ENCODE measurements at regions not wholly inside any gene's neighbourhood (a gene's known extent, or its start where the extent isn't known, plus 50 kb on each side); places are given as distances from the start of the nearest gene placed in this dataset.

- H3K36me3 ChIP-seq (ENCODE audit: control insufficient read depth in 3 of 3, insufficient read depth in 2 of 3, low read depth in 1 of 3, low read length in 3 of 3), result no peaks in the 10 kb centered on the region
- 45 to 56% (median 55%) methylated on average over 6 of the region's 6 CpGs for WGBS, 3 donors
- no peaks in the 10 kb centered on the region for H3K27me3 ChIP-seq (ENCODE audit: control insufficient read depth in 3 of 3, insufficient read depth in 3 of 3, low read length in 3 of 3)
- no peak overlapping the region for H3K4me3 ChIP-seq (ENCODE audit: low read depth in 1 of 3, low read length in 3 of 3)
- DNase-seq (no peak), FAIRE-seq (no peak)
- H3K27ac ChIP-seq (ENCODE audit: low read depth in 1 of 3, low read length in 2 of 3), result no peak overlapping the region
- peaks cover 0 to 2% of the 10 kb centered on the region in 2 donors for H3K9me3 ChIP-seq (ENCODE audit: control insufficient read depth in 2 of 2, insufficient read depth in 1 of 2, low read depth in 1 of 2, low read length in 1 of 2)
- no peaks in the 10 kb centered on the region for H3K4me1 ChIP-seq (ENCODE audit: control insufficient read depth in 3 of 3, insufficient read depth in 2 of 3, low read depth in 1 of 3, low read length in 2 of 3)
Measured at GRCh38 chr13:66216728-66217127, 1013.4 kb downstream of the PCDH9 start.

- H3K27me3 ChIP-seq (ENCODE audit: control insufficient read depth in 3 of 3, insufficient read depth in 3 of 3, low read length in 3 of 3), result no peaks in the 10 kb centered on the region
- FAIRE-seq (no peak), DNase-seq (no peak)
Measured at GRCh38 chr13:66214467-66214866, 1015.7 kb downstream of the PCDH9 start.

GRCh38 chr13:66212511-66212910, 1017.6 kb downstream of the PCDH9 start:
- Histone ChIP-seq H3K9me3 (ENCODE audit: control insufficient read depth in 2 of 2, insufficient read depth in 1 of 2, low read depth in 1 of 2, low read length in 1 of 2) (peaks cover 0 to 2% of the 10 kb centered on the region in 2 donors), H3K4me1 (ENCODE audit: control insufficient read depth in 3 of 3, insufficient read depth in 2 of 3, low read depth in 1 of 3, low read length in 2 of 3) (no peaks in the 10 kb centered on the region), H3K27me3 (ENCODE audit: control insufficient read depth in 3 of 3, insufficient read depth in 3 of 3, low read length in 3 of 3) (no peaks in the 10 kb centered on the region), H3K27ac (ENCODE audit: low read depth in 1 of 3, low read length in 2 of 3) (no peak overlapping the region), H3K4me3 (ENCODE audit: low read depth in 1 of 3, low read length in 3 of 3) (no peak overlapping the region), H3K36me3 (ENCODE audit: control insufficient read depth in 3 of 3, insufficient read depth in 2 of 3, low read depth in 1 of 3, low read length in 3 of 3) (no peaks in the 10 kb centered on the region)
- FAIRE-seq (no peak), DNase-seq (no peak)
- 74 to 84% (median 82%) methylated on average over 1 of the region's 1 CpG for WGBS, 3 donors

More at GRCh38 chr13:66214467-66214866, 1015.7 kb downstream of the PCDH9 start:
- H3K4me1 ChIP-seq (ENCODE audit: control insufficient read depth in 3 of 3, insufficient read depth in 2 of 3, low read depth in 1 of 3, low read length in 2 of 3), result no peaks in the 10 kb centered on the region
- H3K4me3 ChIP-seq (ENCODE audit: low read depth in 1 of 3, low read length in 3 of 3), result no peak overlapping the region
- no peaks in the 10 kb centered on the region for H3K36me3 ChIP-seq (ENCODE audit: control insufficient read depth in 3 of 3, insufficient read depth in 2 of 3, low read depth in 1 of 3, low read length in 3 of 3)
- H3K9me3 ChIP-seq (ENCODE audit: control insufficient read depth in 2 of 2, insufficient read depth in 1 of 2, low read depth in 1 of 2, low read length in 1 of 2), result peaks cover 0 to 2% of the 10 kb centered on the region in 2 donors
- no peak overlapping the region for H3K27ac ChIP-seq (ENCODE audit: low read depth in 1 of 3, low read length in 2 of 3)

GRCh38 chr13:66210677-66211076, 1019.5 kb downstream of the PCDH9 start:
- 64 to 84% (median 84%) methylated on average over 3 of the region's 3 CpGs for WGBS, 3 donors
- DNase-seq, result no peak
- no peak for FAIRE-seq
- Histone ChIP-seq H3K27ac (ENCODE audit: low read depth in 1 of 3, low read length in 2 of 3) (no peak overlapping the region), H3K9me3 (ENCODE audit: control insufficient read depth in 2 of 2, insufficient read depth in 1 of 2, low read depth in 1 of 2, low read length in 1 of 2) (peaks cover 0 to 2% of the 10 kb centered on the region in 2 donors), H3K27me3 (ENCODE audit: control insufficient read depth in 3 of 3, insufficient read depth in 3 of 3, low read length in 3 of 3) (no peaks in the 10 kb centered on the region), H3K36me3 (ENCODE audit: control insufficient read depth in 3 of 3, insufficient read depth in 2 of 3, low read depth in 1 of 3, low read length in 3 of 3) (no peaks in the 10 kb centered on the region), H3K4me3 (ENCODE audit: low read depth in 1 of 3, low read length in 3 of 3) (no peak overlapping the region), H3K4me1 (ENCODE audit: control insufficient read depth in 3 of 3, insufficient read depth in 2 of 3, low read depth in 1 of 3, low read length in 2 of 3) (no peaks in the 10 kb centered on the region)

GRCh38 chr13:66208589-66208988, 1021.5 kb downstream of the PCDH9 start:
- FAIRE-seq (no peak), DNase-seq (no peak)
- Histone ChIP-seq H3K4me3 (ENCODE audit: low read depth in 1 of 3, low read length in 3 of 3) (no peak overlapping the region), H3K9me3 (ENCODE audit: control insufficient read depth in 2 of 2, insufficient read depth in 1 of 2, low read depth in 1 of 2, low read length in 1 of 2) (peaks cover 0 to 2% of the 10 kb centered on the region in 2 donors), H3K4me1 (ENCODE audit: control insufficient read depth in 3 of 3, insufficient read depth in 2 of 3, low read depth in 1 of 3, low read length in 2 of 3) (no peaks in the 10 kb centered on the region), H3K27me3 (ENCODE audit: control insufficient read depth in 3 of 3, insufficient read depth in 3 of 3, low read length in 3 of 3) (no peaks in the 10 kb centered on the region), H3K36me3 (ENCODE audit: control insufficient read depth in 3 of 3, insufficient read depth in 2 of 3, low read depth in 1 of 3, low read length in 3 of 3) (no peaks in the 10 kb centered on the region), H3K27ac (ENCODE audit: low read depth in 1 of 3, low read length in 2 of 3) (no peak overlapping the region)
- 60 to 65% (median 64%) methylated on average over 3 of the region's 3 CpGs for WGBS, 3 donors

GRCh38 chr13:66207610-66208009, 1022.5 kb downstream of the PCDH9 start:
- WGBS, 3 donors, result 59 to 70% (median 59%) methylated on average over 1 of the region's 1 CpG
- H3K36me3 ChIP-seq (ENCODE audit: control insufficient read depth in 3 of 3, insufficient read depth in 2 of 3, low read depth in 1 of 3, low read length in 3 of 3), result no peaks in the 10 kb centered on the region
- H3K27ac ChIP-seq (ENCODE audit: low read depth in 1 of 3, low read length in 2 of 3), result no peak overlapping the region
- H3K9me3 ChIP-seq (ENCODE audit: control insufficient read depth in 2 of 2, insufficient read depth in 1 of 2, low read depth in 1 of 2, low read length in 1 of 2), result peaks cover 0 to 2% of the 10 kb centered on the region in 2 donors
- no peak for FAIRE-seq
- no peaks in the 10 kb centered on the region for H3K4me1 ChIP-seq (ENCODE audit: control insufficient read depth in 3 of 3, insufficient read depth in 2 of 3, low read depth in 1 of 3, low read length in 2 of 3)
- no peak for DNase-seq
- H3K27me3 ChIP-seq (ENCODE audit: control insufficient read depth in 3 of 3, insufficient read depth in 3 of 3, low read length in 3 of 3), result no peaks in the 10 kb centered on the region
- H3K4me3 ChIP-seq (ENCODE audit: low read depth in 1 of 3, low read length in 3 of 3), result no peak overlapping the region

GRCh38 chr13:66205807-66206206, 1024.3 kb downstream of the PCDH9 start:
- FAIRE-seq (no peak), DNase-seq (no peak)
- H3K27ac ChIP-seq (ENCODE audit: low read depth in 1 of 3, low read length in 2 of 3), result no peak overlapping the region
- H3K36me3 ChIP-seq (ENCODE audit: control insufficient read depth in 3 of 3, insufficient read depth in 2 of 3, low read depth in 1 of 3, low read length in 3 of 3), result no peaks in the 10 kb centered on the region
- no peaks in the 10 kb centered on the region for H3K4me1 ChIP-seq (ENCODE audit: control insufficient read depth in 3 of 3, insufficient read depth in 2 of 3, low read depth in 1 of 3, low read length in 2 of 3)
- H3K4me3 ChIP-seq (ENCODE audit: low read depth in 1 of 3, low read length in 3 of 3), result no peak overlapping the region
- no peaks in the 10 kb centered on the region for H3K27me3 ChIP-seq (ENCODE audit: control insufficient read depth in 3 of 3, insufficient read depth in 3 of 3, low read length in 3 of 3)
- H3K9me3 ChIP-seq (ENCODE audit: control insufficient read depth in 2 of 2, insufficient read depth in 1 of 2, low read depth in 1 of 2, low read length in 1 of 2), result no peaks in the 10 kb centered on the region
- WGBS, 3 donors, result 21 to 33% (median 27%) methylated on average over 2 of the region's 2 CpGs

GRCh38 chr13:66200555-66200954, 1029.6 kb downstream of the PCDH9 start:
- no peak for FAIRE-seq
- H3K4me3 ChIP-seq (ENCODE audit: low read depth in 1 of 3, low read length in 3 of 3), result no peak overlapping the region
- no peaks in the 10 kb centered on the region for H3K27me3 ChIP-seq (ENCODE audit: control insufficient read depth in 3 of 3, insufficient read depth in 3 of 3, low read length in 3 of 3)
- H3K9me3 ChIP-seq (ENCODE audit: control insufficient read depth in 2 of 2, insufficient read depth in 1 of 2, low read depth in 1 of 2, low read length in 1 of 2), result no peaks in the 10 kb centered on the region
- no peak for DNase-seq
- H3K27ac ChIP-seq (ENCODE audit: low read depth in 1 of 3, low read length in 2 of 3), result no peak overlapping the region
- H3K4me1 ChIP-seq (ENCODE audit: control insufficient read depth in 3 of 3, insufficient read depth in 2 of 3, low read depth in 1 of 3, low read length in 2 of 3), result no peaks in the 10 kb centered on the region
- no peaks in the 10 kb centered on the region for H3K36me3 ChIP-seq (ENCODE audit: control insufficient read depth in 3 of 3, insufficient read depth in 2 of 3, low read depth in 1 of 3, low read length in 3 of 3)

- H3K9me3 ChIP-seq (ENCODE audit: control insufficient read depth in 2 of 2, insufficient read depth in 1 of 2, low read depth in 1 of 2, low read length in 1 of 2), result no peaks in the 10 kb centered on the region
- FAIRE-seq (no peak), DNase-seq (no peak)
- H3K36me3 ChIP-seq (ENCODE audit: control insufficient read depth in 3 of 3, insufficient read depth in 2 of 3, low read depth in 1 of 3, low read length in 3 of 3), result no peaks in the 10 kb centered on the region
- H3K4me1 ChIP-seq (ENCODE audit: control insufficient read depth in 3 of 3, insufficient read depth in 2 of 3, low read depth in 1 of 3, low read length in 2 of 3), result no peaks in the 10 kb centered on the region
- no peak overlapping the region for H3K4me3 ChIP-seq (ENCODE audit: low read depth in 1 of 3, low read length in 3 of 3)
- H3K27ac ChIP-seq (ENCODE audit: low read depth in 1 of 3, low read length in 2 of 3), result no peak overlapping the region
- 95 to 100% (median 98%) methylated on average over 1 of the region's 1 CpG for WGBS, 3 donors
- no peaks in the 10 kb centered on the region for H3K27me3 ChIP-seq (ENCODE audit: control insufficient read depth in 3 of 3, insufficient read depth in 3 of 3, low read length in 3 of 3)
Measured at GRCh38 chr13:66195238-66195637, 1034.9 kb downstream of the PCDH9 start.
